ENCODE measurements at regions not wholly inside any gene's neighbourhood (a gene's known extent, or its start where the extent isn't known, plus 50 kb on each side); places are given as distances from the start of the nearest gene placed in this dataset.
"Not testable (repeated sequence)": the region's sequence is repeated elsewhere in the genome, so short reads cannot be mapped to it uniquely, and the experiment has no call there.

- TF ChIP-seq PBX3 (IDR thresholded peaks at IDR 0.05) (no peak), ZFP36 (IDR thresholded peaks at IDR 0.05; ENCODE audit: borderline replicate concordance, partially characterized antibody) (no peak), HOXB5 (CRISPR knock-in tag; IDR thresholded peaks at IDR 0.05) (no peak), CBX8 (IDR thresholded peaks at IDR 0.05) (no peak), KDM1A (IDR thresholded peaks at IDR 0.05; ENCODE audit: low read depth) (no peak), POLR2A (IDR thresholded peaks at IDR 0.05; ENCODE audit: low read length) (no peak), EHMT2 (IDR thresholded peaks at IDR 0.05; ENCODE audit: low read depth) (no peak), TP53 (CRISPR knock-in tag; IDR thresholded peaks at IDR 0.05) (no peak)
Observed at GRCh38 chr5:67802766-67803165, 412.8 kb upstream of the PIK3R1 start (continued).

- H3K4me1 ChIP-seq, result no peaks in the 10 kb centered on the region
- ChIA-PET CTCF (interaction anchor here (0.6 to 0.7 kb wide), 2 partner anchors 140 to 279 kb away, joined by 3 to 4 read pairs; no protein-coding TSS in a partner anchor), POLR2A (no interaction called here)
- WGBS (ENCODE audit: missing lambda C conversion rate), result 22% methylated on average over 5 of the region's 5 CpGs
- H3K4me3 ChIP-seq, result no peak overlapping the region
- DNase-seq (ENCODE audit: low read depth in 1 of 2, low spot score in 1 of 2) (no peak), FAIRE-seq (no peak), ATAC-seq (no peak)
- H3K9me3 ChIP-seq, result no peaks in the 10 kb centered on the region
- H3K27ac ChIP-seq, result no peak overlapping the region
- no peak for TF ChIP-seq MYC (IDR thresholded peaks at IDR 0.05; ENCODE audit: borderline replicate concordance, low read length)
- TF ChIP-seq ATOH8 (CRISPR knock-in tag; IDR thresholded peaks at IDR 0.05; ENCODE audit: low read depth), result no peak
- TF ChIP-seq HOXB5 (CRISPR knock-in tag; IDR thresholded peaks at IDR 0.05), result no peak
- no peak for TF ChIP-seq USF2 (IDR thresholded peaks at IDR 0.05)
- TF ChIP-seq HDAC2 (IDR thresholded peaks at IDR 0.05), result no peak
- no peak for TF ChIP-seq EHMT2 (IDR thresholded peaks at IDR 0.05; ENCODE audit: low read depth)
- H3K4me2 ChIP-seq, result no peak overlapping the region
Observed at GRCh38 chr5:67799732-67800234, 415.8 kb upstream of the PIK3R1 start.

GRCh38 chr5:67798470-67798869 is 417.1 kb upstream of the PIK3R1 start:
- FAIRE-seq; H3K4me3 ChIP-seq; H3K4me1 ChIP-seq; H3K9me3 ChIP-seq; POLR2A ChIA-PET; H3K27ac ChIP-seq; CTCF ChIA-PET; ATAC-seq; DNase-seq (ENCODE audit: low read depth in 1 of 2, low spot score in 1 of 2); H3K4me2 ChIP-seq: not testable (repeated sequence)
- WGBS (ENCODE audit: missing lambda C conversion rate), result 22% methylated on average over 5 of the region's 5 CpGs

- 11% methylated on average over 5 of the region's 5 CpGs for WGBS (ENCODE audit: missing lambda C conversion rate)
- ChIA-PET POLR2A (no interaction called here), CTCF (no interaction called here)
- TF ChIP-seq MAZ (IDR thresholded peaks at IDR 0.05; ENCODE audit: borderline replicate concordance, low read depth, low read length), result no peak
- TF ChIP-seq CHD4 (IDR thresholded peaks at IDR 0.05; ENCODE audit: borderline replicate concordance), result no peak
- no peak for TF ChIP-seq HEYL (CRISPR knock-in tag; IDR thresholded peaks at IDR 0.05)
- TF ChIP-seq RNF2 (IDR thresholded peaks at IDR 0.05; ENCODE audit: borderline replicate concordance, low read depth), result no peak
- no peak for TF ChIP-seq CHD2 (IDR thresholded peaks at IDR 0.05; ENCODE audit: low read length, partially characterized antibody)
- TF ChIP-seq PHF8 (IDR thresholded peaks at IDR 0.05; ENCODE audit: borderline replicate concordance, low read depth), result no peak
- no peak for TF ChIP-seq MAFK (IDR thresholded peaks at IDR 0.05; ENCODE audit: partially characterized antibody)
- TF ChIP-seq ZNF302 (CRISPR knock-in tag; IDR thresholded peaks at IDR 0.05), result no peak
- TF ChIP-seq HOXB5 (CRISPR knock-in tag; IDR thresholded peaks at IDR 0.05), result no peak
- TF ChIP-seq POLR2A (IDR thresholded peaks at IDR 0.05; ENCODE audit: low read length), result no peak
- DNase-seq (ENCODE audit: low read depth in 1 of 2, low spot score in 1 of 2) (no peak), ATAC-seq (no peak), FAIRE-seq (no peak)
- Histone ChIP-seq H3K4me2 (no peak overlapping the region), H3K4me1 (no peaks in the 10 kb centered on the region), H3K9me3 (no peaks in the 10 kb centered on the region), H3K27ac (no peak overlapping the region), H3K4me3 (no peak overlapping the region)
Observed at GRCh38 chr5:67795781-67796477, 419.6 kb upstream of the PIK3R1 start.
